Left renal pelvis (tissue), 4 donors: ENCODE measurements at regions not wholly inside any gene's neighbourhood (a gene's known extent, or its start where the extent isn't known, plus 50 kb on each side); places are given as distances from the start of the nearest gene placed in this dataset.
"Not testable (repeated sequence)": the region's sequence is repeated elsewhere in the genome, so short reads cannot be mapped to it uniquely, and the experiment has no call there.

Source experiments
- DNase-seq, 4 donors: peaks; one replicate each; pipeline ENCODE4 v3.0.0-alpha.2; 2013; ENCODE audit warnings: low read depth in 4 of 4, low spot score in 3 of 4

DNA sequence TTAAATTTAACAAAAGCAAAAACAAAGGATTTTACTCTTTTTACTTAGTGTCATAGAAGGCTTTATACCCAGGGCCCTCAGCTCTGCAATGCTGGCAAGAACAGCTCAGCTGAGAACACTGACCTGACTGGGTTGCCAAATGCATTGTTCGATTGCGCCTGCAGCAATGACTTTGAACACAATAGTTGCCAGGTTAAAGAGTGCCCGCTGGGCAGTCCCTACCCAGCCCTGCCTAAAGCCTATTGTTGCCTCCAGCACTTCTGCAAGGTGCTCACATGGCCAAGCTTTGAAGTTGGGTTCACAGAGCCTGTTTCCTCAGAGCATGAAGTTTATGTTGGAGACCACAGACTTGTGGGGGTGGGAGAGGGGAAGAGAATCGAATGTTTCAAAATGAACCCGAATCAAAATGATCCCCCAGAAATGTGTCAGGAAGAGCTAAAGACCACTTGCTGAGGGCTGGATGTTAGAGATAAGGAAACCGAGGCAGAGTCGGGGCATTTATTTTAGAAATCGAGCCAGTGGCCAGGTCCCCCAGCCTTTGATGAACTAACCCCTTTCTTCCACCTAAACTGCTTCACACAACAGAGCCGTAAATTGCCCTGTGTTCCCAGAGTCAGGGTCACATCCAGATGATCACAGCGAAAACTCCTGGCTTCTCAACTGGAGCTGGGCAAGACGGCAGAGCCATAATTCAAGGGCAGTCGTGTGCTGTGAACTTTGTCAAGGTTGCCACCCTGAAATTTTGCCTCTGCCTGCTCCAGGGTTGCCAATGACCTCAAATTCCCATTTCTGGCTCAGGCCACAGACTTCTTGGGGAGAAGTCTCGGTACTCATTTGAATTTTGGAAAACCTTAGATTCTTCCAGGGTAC lies 55.0 kb downstream of the FOXA2 start:
- no peak for DNase-seq

DNA sequence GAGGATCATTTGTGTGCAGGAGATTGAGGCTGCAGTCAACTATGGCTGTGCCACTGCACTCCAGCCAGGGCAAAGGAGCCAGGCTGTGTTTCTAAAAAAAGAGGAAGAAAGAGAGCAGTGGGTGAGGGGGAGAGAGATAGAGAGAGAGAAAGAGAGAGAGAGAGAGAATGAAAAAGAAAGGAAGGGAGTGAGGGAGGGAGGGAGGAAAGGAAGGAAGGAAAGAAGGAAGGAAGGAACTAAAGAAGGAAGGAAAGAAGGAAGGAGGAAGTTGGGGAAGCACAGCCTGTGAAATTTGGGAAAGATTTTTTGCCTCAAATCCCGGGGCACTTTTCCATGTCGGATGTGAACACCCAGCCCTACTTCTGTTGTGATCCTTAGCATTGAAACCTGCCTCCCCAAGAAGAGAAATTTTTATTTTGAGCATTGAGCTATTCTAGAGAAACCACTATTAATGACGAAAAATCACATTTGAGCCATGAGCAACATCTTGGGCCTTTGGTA lies 57.8 kb downstream of the FOXA2 start:
- no peak for DNase-seq

DNA sequence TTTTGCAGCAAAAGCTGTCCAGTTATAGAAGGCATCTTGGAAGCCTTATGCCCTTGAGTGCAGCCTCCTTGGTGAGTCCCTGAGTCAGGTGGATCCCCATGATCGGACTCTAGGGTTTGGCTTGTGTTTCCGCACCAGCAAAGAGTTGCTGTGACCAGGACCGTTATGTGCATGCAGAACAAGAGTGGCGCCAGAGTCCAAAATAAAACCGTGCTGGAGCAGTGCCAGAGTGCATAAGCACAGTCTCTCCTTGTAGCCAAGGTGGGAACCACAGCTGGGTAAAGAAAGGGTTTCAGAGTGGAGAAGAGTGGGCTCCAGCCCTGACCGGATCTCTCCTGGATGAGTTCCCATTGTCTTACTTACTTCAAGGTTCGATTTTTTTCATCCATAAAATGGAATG lies 58.6 kb downstream of the FOXA2 start:
- DNase-seq, result no peak

DNA sequence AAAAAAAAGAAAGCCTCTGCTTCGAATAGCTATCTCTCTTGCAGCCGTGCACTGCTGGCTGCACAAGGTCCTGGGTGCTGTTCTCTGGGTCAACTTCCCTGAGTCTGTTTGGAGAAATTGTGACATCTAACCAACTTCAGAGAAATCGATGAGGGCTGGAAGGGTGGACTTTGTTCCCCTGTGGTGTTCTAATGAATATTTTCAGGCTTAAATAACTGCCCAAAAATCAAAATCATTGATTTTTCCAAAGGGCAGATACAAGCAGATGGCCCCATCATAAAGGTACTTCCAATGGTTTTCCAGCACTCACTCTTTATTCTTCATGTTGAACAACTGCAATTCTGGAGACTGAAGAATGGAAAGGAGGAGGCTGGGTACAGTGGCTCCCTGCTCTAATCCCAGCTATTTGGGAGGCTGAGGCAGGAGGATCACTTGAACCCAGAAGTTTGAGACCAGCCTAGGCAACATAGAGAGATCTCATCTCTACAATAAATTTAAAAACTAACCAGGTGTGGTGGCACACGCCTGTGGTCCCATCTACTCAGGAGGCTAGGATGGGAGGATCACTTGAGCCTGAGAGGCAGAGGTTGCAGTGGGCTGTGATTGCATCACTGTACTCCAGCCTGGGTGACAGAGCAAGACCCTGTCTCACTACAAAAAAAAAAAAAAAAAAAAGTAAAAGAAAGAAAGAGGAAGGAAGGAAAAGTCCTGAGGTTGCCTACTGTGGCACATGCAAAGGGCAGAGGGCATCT lies 59.1 kb downstream of the FOXA2 start:
- DNase-seq, result no peak

DNA sequence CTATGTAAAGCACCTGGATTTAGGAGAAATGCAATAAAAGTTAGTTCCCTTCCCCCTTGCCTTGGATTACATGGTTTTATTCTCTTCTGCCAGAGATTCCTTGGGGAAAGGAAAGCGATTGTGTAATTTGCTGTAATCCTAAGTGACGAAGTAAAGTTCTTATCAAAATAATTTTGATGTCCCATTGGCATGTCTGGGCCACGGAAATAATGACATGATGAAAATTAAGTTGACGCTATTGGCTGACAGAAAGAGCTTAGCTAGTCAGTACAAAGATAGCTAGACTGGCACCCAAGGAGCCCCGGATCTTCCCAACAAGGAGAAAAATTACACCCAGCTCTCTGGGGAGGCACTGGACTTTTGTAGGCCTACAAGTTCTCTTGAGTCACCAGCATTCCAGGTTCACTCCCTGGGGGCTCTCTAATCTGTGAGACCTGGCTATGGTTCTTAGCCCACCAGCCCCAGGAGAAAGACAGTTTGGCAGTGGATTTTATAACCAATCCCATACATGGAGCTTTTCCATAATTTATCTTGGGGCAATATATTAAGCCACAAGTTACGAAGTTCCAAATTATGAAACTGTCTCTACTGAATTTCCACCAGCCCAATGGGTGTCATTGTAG lies 59.9 kb downstream of the FOXA2 start:
- no peak for DNase-seq

DNA sequence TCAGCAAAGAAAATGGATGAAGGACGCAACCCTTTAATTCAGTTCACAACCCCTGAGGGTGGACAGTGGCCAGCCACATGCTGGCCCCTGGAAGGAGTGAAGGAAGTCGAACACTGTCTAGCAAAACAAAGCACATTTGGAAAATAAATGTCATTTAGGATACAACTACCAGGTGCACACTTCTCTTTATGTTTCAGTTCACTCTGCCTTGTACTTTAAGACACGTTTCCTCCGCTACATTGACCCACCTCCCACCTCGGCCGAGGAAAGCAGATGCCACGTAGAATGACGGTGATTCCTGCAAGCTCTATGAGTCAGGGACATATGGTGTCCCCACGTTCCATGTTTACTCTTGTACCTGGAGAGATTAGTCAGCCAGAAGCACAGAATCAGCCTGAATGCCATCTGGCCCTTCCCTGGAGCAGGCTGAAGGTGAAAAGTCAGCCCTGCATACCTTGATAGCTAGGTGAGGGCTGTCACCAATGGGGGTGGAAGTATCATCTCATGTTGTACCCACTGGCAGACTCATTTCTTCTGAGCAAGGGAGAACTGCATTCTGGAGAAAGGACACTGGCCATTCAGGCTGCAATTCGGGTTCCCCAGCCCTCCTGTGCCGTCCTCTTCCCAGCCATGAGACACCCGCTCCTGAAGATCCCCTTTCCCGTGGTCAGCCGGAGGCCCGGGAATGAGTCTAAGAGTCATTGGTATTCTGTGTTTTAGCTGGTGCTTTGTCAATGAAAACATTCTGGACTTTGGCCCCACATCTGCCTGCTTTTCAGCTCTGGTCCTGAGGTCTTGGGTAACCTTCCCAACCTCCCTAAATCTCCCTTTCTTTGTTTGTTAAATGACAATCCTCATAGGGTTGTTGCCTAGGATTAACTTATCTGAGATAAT lies 60.6 kb downstream of the FOXA2 start:
- no peak for DNase-seq

DNA sequence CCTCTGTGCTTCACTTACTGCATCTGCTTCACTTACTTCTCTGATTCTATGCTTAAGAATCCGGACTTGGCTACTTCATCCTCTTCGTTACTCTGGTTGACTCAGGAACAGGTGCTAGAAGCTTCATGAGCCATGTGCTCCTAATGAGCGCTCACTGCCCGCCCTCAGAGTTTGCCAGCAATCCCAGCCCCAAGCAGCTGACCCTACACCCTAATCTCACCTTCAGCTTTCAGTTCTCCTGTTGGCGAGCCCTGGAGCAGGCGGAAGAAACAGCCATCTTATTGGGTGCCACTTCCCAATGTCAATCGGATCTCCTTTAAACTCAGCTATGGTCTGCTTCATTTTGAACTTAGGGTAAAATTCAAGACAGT lies 61.3 kb downstream of the FOXA2 start:
- DNase-seq, result no peak

DNA sequence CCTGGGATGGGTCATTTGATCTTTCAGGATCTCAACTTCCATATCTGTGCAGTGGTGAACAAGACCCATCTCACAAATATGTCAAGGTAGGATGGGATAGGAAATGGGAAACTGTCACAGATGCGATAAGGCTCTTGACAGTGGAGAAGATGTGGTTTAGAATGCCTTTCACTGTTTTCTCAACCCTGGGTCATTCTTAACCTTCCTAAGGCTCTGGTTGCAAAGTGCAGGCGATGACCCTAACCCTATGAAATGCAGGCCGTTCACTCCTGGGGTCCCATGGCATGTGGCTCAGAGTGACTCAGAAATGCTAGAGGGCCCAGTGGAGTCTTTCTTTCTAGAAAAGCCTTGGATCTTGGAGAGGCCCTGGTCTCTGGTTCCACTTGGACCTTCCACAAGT lies 61.7 kb downstream of the FOXA2 start:
- DNase-seq, result no peak

DNA sequence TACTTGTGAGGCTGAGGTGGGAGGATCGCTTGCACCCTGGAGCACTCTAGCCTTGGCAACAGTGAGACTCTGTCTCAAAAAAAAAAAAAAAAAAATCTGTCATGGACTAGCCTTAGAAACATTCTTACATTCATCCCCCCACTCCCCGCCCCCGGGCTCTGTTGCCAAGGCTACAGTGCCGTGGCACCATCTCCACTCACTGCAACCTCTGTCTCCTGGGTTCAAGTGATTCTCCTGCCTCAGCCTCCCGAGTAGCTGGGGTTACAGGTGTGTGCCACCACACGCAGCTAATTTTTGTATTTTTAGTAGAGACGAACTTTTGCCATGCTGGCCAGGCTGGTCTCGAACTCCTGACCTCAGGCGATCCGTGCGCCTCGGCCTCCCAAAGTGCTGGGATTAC lies 62.4 kb downstream of the FOXA2 start:
- DNase-seq, result not testable (repeated sequence)

DNA sequence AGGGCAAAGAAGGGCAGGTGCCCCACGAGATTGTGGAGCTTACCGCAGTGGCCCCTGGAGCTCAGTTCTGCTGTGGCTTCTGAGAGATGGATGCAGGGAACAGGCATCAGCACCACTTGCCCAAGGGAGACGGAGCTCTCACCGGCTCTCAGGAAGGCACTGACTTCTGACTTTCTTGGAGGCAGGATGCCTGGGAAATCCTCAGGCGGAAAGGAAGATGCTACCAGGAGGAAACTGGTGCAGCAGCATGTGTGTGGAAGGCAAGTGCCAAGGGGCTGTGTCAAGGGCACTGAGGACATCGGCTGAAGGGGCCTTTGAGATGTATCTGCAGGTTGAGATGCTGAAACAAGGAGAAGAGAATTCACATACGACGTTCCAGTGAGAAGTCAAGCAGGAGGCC lies 64.0 kb downstream of the FOXA2 start:
- no peak for DNase-seq

DNA sequence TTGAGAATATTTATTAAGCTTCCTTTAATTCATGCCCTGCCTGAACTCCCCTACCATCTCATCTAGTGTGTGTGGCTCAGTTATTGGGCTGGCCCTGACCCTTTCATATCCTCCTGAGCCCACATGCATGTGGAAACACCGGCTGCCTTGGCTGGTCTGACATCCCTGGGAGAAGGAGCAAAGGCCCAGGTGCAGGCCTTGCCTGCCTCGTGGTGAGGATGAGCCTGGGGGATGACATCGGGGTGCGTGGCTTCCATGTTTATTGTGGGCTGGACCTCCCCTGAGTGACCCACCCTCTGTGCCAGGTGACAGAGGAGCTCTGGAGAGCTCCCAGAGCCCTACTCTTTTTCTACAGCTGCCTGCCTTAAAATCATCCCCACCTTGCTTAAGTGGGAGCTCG lies 69.1 kb downstream of the FOXA2 start:
- no peak for DNase-seq

DNA sequence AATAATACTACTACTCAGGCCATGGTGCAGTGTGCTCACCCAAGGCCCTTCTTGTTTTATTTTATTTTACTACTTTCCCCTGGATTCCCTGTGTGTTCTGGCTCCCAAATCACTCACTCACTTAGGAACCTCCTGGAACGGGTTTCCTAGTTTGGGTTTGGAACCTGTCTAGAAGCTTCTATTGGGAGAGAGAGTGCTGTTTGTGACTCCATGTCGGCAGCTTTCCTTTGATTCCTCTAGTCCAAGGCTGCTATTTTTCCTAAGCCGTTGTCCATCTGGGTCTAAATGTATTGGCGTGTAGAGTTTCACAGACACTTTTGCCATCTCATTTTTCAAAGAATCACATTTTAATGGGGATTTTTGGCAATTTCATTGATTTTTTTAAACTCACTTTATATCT lies 70.8 kb downstream of the FOXA2 start:
- DNase-seq, result no peak

DNA sequence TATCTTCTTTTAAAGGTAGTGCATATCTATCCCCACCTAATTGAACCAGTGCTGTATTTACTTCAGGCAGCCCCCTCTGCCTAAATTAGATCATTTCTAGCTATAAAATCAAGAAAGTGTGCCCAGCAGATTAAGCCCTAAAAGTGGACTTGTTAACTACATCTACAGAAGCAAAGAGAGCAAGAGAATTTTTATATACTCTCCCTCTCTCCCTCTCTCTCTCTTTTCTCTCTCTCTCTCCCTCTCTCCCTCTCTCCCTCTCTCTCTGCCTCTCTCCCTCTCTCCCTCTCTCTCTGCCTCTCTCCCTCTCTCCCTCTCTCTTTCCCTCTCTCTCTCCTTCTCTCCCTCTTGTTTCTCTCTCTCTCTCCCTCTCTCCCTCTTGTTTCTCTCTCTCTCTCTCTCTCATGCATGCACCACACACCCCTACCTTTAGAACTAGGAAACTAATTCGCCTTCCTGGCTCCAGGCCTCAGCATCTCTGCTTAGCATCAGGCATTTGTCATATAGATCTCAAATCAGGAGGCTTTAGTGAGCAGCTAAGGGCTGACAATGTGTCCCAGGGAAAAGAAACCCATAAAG lies 71.4 kb downstream of the FOXA2 start:
- no peak for DNase-seq

DNA sequence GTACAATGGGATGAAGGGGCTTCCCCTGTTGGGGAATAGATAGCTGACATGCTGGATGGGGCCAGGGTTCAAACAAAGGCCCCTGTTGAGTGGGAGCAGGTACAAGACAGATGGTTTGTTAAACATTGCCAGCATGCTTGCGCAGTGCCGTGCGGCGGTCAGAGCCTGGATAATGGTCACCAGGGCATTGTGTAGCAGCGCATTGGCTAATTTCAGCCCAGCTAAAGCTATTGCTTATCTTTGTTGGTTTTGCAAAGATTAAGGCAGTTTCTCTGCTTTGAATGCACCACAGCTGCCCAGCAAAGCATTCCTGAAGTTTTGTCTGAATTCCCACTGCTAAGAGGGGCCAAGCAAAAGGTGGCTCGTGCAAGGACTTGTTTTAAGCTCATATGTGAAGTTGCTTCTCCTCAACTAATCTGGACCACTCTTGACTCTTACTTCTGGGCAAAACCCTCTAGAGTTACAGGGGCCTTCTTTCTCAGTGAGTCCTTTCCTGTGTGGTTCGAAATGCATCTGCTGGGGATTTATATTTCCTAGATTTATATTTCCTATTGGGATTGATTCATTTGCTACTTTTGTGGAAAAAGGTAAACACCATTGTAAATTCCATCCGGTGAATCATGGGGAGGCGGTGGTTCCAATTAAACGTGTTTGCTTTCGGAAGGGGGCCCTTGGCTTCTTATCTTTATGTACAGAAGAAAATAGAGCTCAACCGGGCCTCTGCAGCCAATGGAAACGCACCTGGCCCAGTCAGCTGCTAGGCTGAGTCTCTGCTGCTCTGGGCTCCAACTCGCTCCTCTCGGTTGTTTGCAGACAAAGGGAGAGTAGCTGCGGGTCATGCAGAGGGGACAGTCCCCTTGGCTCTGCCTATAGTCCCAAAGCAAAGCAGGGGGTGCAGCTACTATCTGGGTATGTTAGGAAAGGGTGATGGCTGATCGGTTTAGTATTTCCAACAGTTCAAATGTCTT lies 72.1 kb downstream of the FOXA2 start:
- DNase-seq, result no peak

DNA sequence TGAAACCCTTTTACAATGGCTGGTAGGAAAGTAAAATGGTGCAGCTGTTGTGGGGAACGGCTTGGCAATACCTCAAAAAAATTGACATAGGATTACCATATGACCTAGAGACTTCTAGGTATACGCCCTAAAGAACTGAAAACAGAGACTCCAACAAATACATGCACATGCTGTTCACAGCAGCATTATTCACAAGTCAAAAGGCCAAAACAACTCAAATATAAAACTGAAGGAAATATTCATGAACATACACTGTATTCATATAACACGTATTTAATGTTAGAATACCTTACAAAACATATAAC lies 74.6 kb downstream of the FOXA2 start:
- DNase-seq, result no peak

DNA sequence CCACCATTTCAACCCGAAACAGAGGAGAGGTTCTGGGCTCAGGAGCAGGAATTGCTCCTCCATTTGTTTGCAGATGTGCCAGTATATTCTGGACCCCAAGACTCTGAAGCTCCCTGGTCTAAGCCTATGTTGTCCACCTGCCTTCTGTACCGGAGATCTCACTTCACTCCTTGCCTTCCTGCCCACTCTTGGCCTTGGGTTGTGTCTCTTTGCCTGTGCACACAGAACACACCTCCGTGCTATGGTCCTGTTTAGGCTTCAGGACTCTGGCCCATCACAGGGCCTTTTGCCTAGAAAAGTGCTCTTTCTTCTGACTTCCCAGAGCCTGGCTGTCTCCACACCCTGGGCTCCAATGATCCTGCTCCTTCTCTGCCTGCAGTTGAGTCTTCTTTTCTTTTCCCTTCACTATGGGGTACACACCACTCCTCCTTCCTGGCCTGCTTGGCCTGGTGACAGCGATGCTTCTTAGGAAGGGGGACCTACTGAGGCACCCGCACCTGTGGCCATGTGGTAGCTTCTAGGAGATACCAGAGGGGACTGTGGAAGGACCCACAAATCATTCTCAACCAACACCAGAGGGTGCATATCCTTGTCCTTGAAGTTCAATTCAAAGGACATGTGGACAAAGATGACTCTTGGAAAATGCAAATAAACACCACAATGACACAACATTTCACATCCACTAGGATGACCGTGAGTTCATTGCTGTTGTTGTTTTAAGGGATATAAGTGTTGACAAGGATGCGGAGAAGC lies 75.1 kb downstream of the FOXA2 start:
- DNase-seq, result no peak

DNA sequence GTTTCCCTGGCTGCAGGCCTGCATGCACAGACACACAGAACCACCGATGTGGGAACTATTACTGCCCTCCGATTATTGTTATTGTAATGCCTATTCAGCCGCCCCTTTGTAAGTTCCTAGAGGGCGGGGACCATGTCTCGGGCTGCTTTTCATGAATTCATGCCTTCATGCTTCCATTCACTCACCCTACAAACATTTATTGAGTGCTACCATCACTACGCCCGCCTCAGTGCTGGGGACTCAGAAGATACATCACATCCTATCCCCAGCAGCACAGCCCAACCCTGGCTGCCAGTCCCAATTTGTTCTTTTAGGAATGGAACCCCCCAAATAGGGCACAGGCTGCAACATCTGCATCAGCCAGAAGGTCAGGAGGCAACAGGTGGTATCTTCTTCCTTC lies 75.9 kb downstream of the FOXA2 start:
- no peak for DNase-seq

DNA sequence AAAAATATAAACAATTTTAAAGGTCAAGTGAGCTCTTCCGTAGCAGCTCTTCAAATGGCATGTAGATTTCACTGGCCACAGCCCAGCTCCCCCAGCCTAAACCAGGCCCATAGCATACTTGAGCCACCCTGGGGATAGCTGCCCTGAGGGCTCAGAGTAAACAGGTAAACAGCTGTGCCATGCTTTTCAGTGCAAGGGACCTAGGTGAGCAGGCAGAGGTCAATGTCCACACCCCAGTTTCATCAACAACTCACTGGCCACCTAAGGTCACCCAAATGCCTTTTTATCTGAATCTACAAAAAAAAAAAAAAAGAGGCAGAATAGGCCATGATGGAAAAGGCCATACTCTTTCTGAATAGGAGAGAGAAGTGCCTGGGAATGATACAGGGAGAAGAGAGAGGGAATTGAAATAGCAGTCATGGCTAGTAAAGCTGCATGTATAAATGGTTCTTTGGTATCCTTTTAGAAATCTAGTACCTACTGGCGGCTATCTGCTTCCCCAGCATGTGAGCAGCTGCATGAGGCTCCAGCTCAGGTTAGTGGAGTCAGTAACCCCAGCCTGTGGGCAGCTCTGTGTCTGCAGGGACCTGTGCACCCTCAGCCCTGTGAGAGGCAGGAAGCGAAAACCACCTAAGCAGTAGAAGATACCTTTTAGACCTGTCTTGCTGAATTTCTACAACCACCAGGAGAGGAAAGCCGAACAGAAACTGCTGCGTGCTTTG lies 77.0 kb downstream of the FOXA2 start:
- DNase-seq, result no peak
